ENCODE measurements at regions not wholly inside any gene's neighbourhood (a gene's known extent, or its start where the extent isn't known, plus 50 kb on each side); places are given as distances from the start of the nearest gene placed in this dataset.

- ChIA-PET POLR2A (no interaction called here), RAD21 (ENCODE audit: unreplicated experiment) (no interaction called here), CTCF (no interaction called here), SMC1A (ENCODE audit: uncharacterized antibody, unreplicated experiment) (no interaction called here)
- H3K4me3 ChIP-seq, result no peak overlapping the region
- H3K9me3 ChIP-seq (replicated peaks; ENCODE audit: control insufficient read depth, insufficient read depth, low read length), result no peaks in the 10 kb centered on the region; the same call in 2 of the 3 replicates
- TF ChIP-seq BCL3 (IDR thresholded peaks at IDR 0.05; ENCODE audit: borderline replicate concordance, insufficient read depth, low read depth, low read length, poor library complexity, severe bottlenecking) (no peak), BHLHE40 (IDR thresholded peaks at IDR 0.05; ENCODE audit: borderline replicate concordance in 1 of 2, low read depth in 2 of 2, low read length in 1 of 2) (no peak), SUPT20H (IDR thresholded peaks at IDR 0.05; ENCODE audit: borderline replicate concordance, control insufficient read depth, low read depth, low read length) (no peak), SUZ12 (IDR thresholded peaks at IDR 0.05; ENCODE audit: unreplicated experiment) (no peak), ATF7 (IDR thresholded peaks at IDR 0.05; ENCODE audit: low read depth) (no peak), MYB (IDR thresholded peaks at IDR 0.05; ENCODE audit: borderline replicate concordance, low read depth, low read length) (no peak), SMARCA5 (IDR thresholded peaks at IDR 0.05) (no peak)
- no peaks in the 10 kb centered on the region for H3K79me2 ChIP-seq (ENCODE audit: control insufficient read depth, insufficient read depth, low read length)
- WGBS (ENCODE audit: insufficient coverage, insufficient replicate concordance, low lambda C conversion rate, missing lambda C conversion rate), result 60% methylated on average over 11 of the region's 11 CpGs
- H3K4me1 ChIP-seq (ENCODE audit: control insufficient read depth, insufficient read depth, low read length), result no peaks in the 10 kb centered on the region
- no peak overlapping the region for H3K4me2 ChIP-seq (ENCODE audit: control insufficient read depth, insufficient read depth)
- no peaks in the 10 kb centered on the region for H3K27me3 ChIP-seq (replicated peaks in 1 of 2; ENCODE audit: control insufficient read depth in 2 of 2, insufficient read depth in 2 of 2, low read length in 1 of 2)
- FAIRE-seq, result no peak
- no peak for DNase-seq (ENCODE audit: low read depth, low spot score)
- no peak overlapping the region for H2AFZ ChIP-seq (ENCODE audit: control insufficient read depth, low read depth, low read length)
- intact Hi-C loops (cut with micrococcal nuclease; ENCODE audit: unreplicated experiment), result no loop called here
- no peaks in the 10 kb centered on the region for H4K20me1 ChIP-seq (ENCODE audit: control insufficient read depth, insufficient read depth)
- no peak overlapping the region for H3K27ac ChIP-seq (ENCODE audit: control insufficient read depth, insufficient read depth)
- no peaks in the 10 kb centered on the region for H3K36me3 ChIP-seq (ENCODE audit: control insufficient read depth in 2 of 2, insufficient read depth in 2 of 2, low read length in 1 of 2)
- no peak overlapping the region for H3K9ac ChIP-seq (ENCODE audit: control insufficient read depth, insufficient read depth, low read length)
- in situ Hi-C loops (cut with MboI), result no loop called here
- no TSS peak for BruUV-seq (replicated peaks)
- ATAC-seq, result no peak
Measured at GRCh38 chr5:116841734-116842133, 267.1 kb upstream of the SEMA6A start.

Data from GM12878 (cell line).